ENCODE measurements at regions not wholly inside any gene's neighbourhood (a gene's known extent, or its start where the extent isn't known, plus 50 kb on each side); places are given as distances from the start of the nearest gene placed in this dataset.

DNA sequence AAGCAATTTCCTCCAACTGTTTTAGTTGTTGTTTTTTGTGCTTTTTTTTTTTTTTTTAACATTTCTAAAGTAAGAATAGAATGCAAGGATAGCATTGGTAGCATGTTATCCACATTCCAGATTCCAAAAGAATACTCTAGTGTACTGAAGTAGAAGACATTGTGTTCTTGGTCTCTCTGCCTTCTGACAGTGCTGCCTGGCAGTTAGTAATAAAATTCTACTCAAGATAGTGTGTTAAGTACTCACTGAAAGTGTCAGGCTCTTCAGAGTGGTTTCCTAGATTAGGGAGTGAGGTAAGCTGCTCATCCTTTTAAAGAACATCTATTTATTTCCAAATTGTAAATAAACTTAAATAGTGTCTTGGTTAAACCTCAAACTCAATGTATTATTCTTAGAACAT, 253.7 kb downstream of the HNMT start:
- TF ChIP-seq POLR2AphosphoS5 (IDR thresholded peaks at IDR 0.05; ENCODE audit: borderline replicate concordance, low read depth, low read length) (no peak), EZH2 (IDR thresholded peaks at IDR 0.05) (no peak)

Measured in SK-N-MC (cell line).